B cell (primary cell): ENCODE measurements at regions not wholly inside any gene's neighbourhood (a gene's known extent, or its start where the extent isn't known, plus 50 kb on each side); places are given as distances from the start of the nearest gene placed in this dataset.

Experiments used
- ATAC-seq: fragments of 200-7000 bp; cut with Tn5 transposase; one replicate; pipeline ENCODE4 v1.10.0; 2021; ENCODE audit warnings: low read depth, mild to moderate bottlenecking, moderate number of reproducible peaks, moderate library complexity
- CTCF ChIA-PET: fragments of 350-600 bp; sonication (Branson Sonifier 250); formaldehyde crosslinking; loops from one replicate; lab custom pipeline; 2021; ENCODE audit warnings: antibody characterized with exemption, inconsistent platforms; lab: Charles Lee
- POLR2A ChIA-PET: fragments of 350-600 bp; sonication (Branson Sonifier 250); formaldehyde crosslinking; loops from one replicate; lab custom pipeline; 2021; ENCODE audit warnings: antibody characterized with exemption; lab: Charles Lee
- DNase-seq: peaks from one replicate; pipeline ENCODE4 v3.0.0; 2013
- H2AFZ ChIP-seq: 2 replicates; pipeline ENCODE4 v1.6.1; 2012; ENCODE audit warnings: mild to moderate bottlenecking, low read depth, low read length; ENCODE audit not compliant: insufficient read depth, poor library complexity, severe bottlenecking
- H3K27ac ChIP-seq, 2 donors: 1 replicate in 1 of 2; 2 replicates in 1 of 2; pipeline ENCODE4 v1.5.1; 2012 to 2013; ENCODE audit warnings: low read length in 2 of 2, mild to moderate bottlenecking in 2 of 2, moderate library complexity in 1 of 2
- H3K27me3 ChIP-seq, 4 experiments: fragments of 200-600 bp in 1 of 4; sonication (generic) in 1 of 4; replicated peaks in 1 of 4; 1 replicate in 2 of 4; 2 replicates in 2 of 4; pipeline versions ENCODE4 v1.6.1 to v1.7.0; 2013 to 2016; ENCODE audit warnings: low read length in 3 of 4, mild to moderate bottlenecking in 2 of 4, mixed read lengths in 1 of 4, moderate library complexity in 1 of 4; ENCODE audit not compliant: insufficient read depth in 4 of 4, control insufficient read depth in 3 of 4; ENCODE audit errors: control extremely low read depth in 1 of 4
- H3K36me3 ChIP-seq, 2 experiments: replicated peaks in 1 of 2; 1 replicate in 1 of 2; 2 replicates in 1 of 2; pipeline versions ENCODE4 v1.6.1 to v1.7.1; 2013; ENCODE audit warnings: low read length in 1 of 2; ENCODE audit not compliant: insufficient read depth in 2 of 2, control insufficient read depth in 1 of 2; ENCODE audit errors: control extremely low read depth in 1 of 2, extremely low read depth in 1 of 2
- H3K4me1 ChIP-seq, 2 donors: fragments of 200-600 bp in 1 of 2; sonication (generic) in 1 of 2; 1 replicate in 1 of 2; 2 replicates in 1 of 2; pipeline versions ENCODE4 v1.5.1 to v1.6.1; 2013 to 2017; ENCODE audit warnings: low read length in 2 of 2; ENCODE audit not compliant: control insufficient read depth in 2 of 2, insufficient read depth in 2 of 2
- H3K4me2 ChIP-seq: replicated peaks from 2 replicates; pipeline ENCODE3; 2012; ENCODE audit warnings: mild to moderate bottlenecking, low read depth, low read length; ENCODE audit not compliant: poor library complexity, severe bottlenecking
- H3K4me3 ChIP-seq, 5 experiments: fragments of 200-600 bp in 1 of 5; sonication (generic) in 1 of 5; 1 replicate in 3 of 5; 2 replicates in 2 of 5; pipeline versions ENCODE4 v1.5.1 to v1.7.0; 2011 to 2016; ENCODE audit warnings: low read length in 4 of 5, mild to moderate bottlenecking in 4 of 5, low read depth in 2 of 5, control low read depth in 1 of 5, moderate library complexity in 1 of 5; ENCODE audit not compliant: insufficient read depth in 1 of 5; ENCODE audit errors: control extremely low read depth in 1 of 5, extremely low read depth in 1 of 5
- H3K79me2 ChIP-seq: fragments of 200-600 bp; sonication (generic); one replicate; pipeline ENCODE4 v1.6.0; 2016; ENCODE audit warnings: low read length; ENCODE audit not compliant: control insufficient read depth, insufficient read depth
- H3K9ac ChIP-seq: fragments of 200-600 bp; sonication (generic); 2 replicates; pipeline ENCODE4 v1.6.1; 2017; ENCODE audit warnings: mild to moderate bottlenecking, low read length, moderate library complexity
- H3K9me3 ChIP-seq, 3 donors: one replicate each; pipeline versions ENCODE4 v1.6.1 to v1.7.1; 2013; ENCODE audit warnings: low read length in 2 of 3; ENCODE audit not compliant: control insufficient read depth in 2 of 3, insufficient read depth in 1 of 3; ENCODE audit errors: control extremely low read depth in 1 of 3
- H4K20me1 ChIP-seq: 2 replicates; pipeline ENCODE4 v1.6.0; 2012; ENCODE audit warnings: mild to moderate bottlenecking, low read length; ENCODE audit not compliant: insufficient read depth, control insufficient read depth, poor library complexity, severe bottlenecking
- H3K27ac Mint-ChIP-seq: one replicate; pipeline ENCODE4 v1.8.0; 2021; ENCODE audit warnings: mixed read lengths
- H3K27me3 Mint-ChIP-seq: one replicate; pipeline ENCODE4 v1.8.0; 2021; ENCODE audit warnings: mixed read lengths
- H3K4me1 Mint-ChIP-seq: one replicate; pipeline ENCODE4 v1.8.0; 2021; ENCODE audit warnings: mixed read lengths
- H3K4me3 Mint-ChIP-seq: one replicate; pipeline ENCODE4 v1.8.0; 2021; ENCODE audit warnings: mixed read lengths
- H3K9me3 Mint-ChIP-seq: one replicate; pipeline ENCODE4 v1.8.0; 2022; ENCODE audit warnings: mixed read lengths; ENCODE audit not compliant: insufficient read depth
- EZH2 ChIP-seq: IDR thresholded peaks from 2 replicates; pipeline ENCODE4 v1.6.1; 2012; ENCODE audit warnings: borderline replicate concordance, low read depth, mild to moderate bottlenecking, moderate library complexity, low read length; ENCODE audit not compliant: insufficient read depth, poor library complexity, severe bottlenecking
- WGBS: methylation state at CpG from one replicate; pipeline ENCODE4 v1.1.5; 2013; ENCODE audit warnings: missing lambda C conversion rate; ENCODE audit not compliant: insufficient coverage; 5-methylcytosine and 5-hydroxymethylcytosine counted together
- intact Hi-C: fragments of 100-400 bp; cut with micrococcal nuclease; formaldehyde crosslinking; loops from one replicate; pipeline ENCODE4 v1.10.0; 2022
- TF ChIP-seq, protein P1 (sequence below): fragments of 200-600 bp; IDR thresholded peaks from one replicate; pipeline ENCODE4 v1.8.0; 2022; ENCODE audit warnings: antibody characterized with exemption, mild to moderate bottlenecking

GRCh38 chr5:14040542-14040941 lies 96.1 kb upstream of the DNAH5 start:
- WGBS: 45% methylated on average over 2 of the region's 5 CpGs
- DNase-seq (no peak), ATAC-seq (no peak)
- CTCF ChIA-PET: no interaction called here
- POLR2A ChIA-PET: no interaction called here
- Mint-ChIP-seq H3K4me3 (no peak overlapping the region), H3K27ac (no peak overlapping the region), H3K9me3 (no peaks in the 10 kb centered on the region), H3K27me3 (peaks cover 59% of the 10 kb centered on the region), H3K4me1 (peaks cover 9% of the 10 kb centered on the region)
- H3K4me3 ChIP-seq: no peak overlapping the region
- no peak for TF ChIP-seq EZH2
- TF ChIP-seq, protein P1, sequence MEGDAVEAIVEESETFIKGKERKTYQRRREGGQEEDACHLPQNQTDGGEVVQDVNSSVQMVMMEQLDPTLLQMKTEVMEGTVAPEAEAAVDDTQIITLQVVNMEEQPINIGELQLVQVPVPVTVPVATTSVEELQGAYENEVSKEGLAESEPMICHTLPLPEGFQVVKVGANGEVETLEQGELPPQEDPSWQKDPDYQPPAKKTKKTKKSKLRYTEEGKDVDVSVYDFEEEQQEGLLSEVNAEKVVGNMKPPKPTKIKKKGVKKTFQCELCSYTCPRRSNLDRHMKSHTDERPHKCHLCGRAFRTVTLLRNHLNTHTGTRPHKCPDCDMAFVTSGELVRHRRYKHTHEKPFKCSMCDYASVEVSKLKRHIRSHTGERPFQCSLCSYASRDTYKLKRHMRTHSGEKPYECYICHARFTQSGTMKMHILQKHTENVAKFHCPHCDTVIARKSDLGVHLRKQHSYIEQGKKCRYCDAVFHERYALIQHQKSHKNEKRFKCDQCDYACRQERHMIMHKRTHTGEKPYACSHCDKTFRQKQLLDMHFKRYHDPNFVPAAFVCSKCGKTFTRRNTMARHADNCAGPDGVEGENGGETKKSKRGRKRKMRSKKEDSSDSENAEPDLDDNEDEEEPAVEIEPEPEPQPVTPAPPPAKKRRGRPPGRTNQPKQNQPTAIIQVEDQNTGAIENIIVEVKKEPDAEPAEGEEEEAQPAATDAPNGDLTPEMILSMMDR: no peak
- no peak overlapping the region for H3K9ac ChIP-seq
- peaks cover 2 to 6% of the 10 kb centered on the region in 2 donors for H3K4me1 ChIP-seq
- H3K4me2 ChIP-seq: no peak overlapping the region
- no peaks in the 10 kb centered on the region for H4K20me1 ChIP-seq
- H3K27ac ChIP-seq: no peak overlapping the region
- intact Hi-C loops: no loop called here
- no peak overlapping the region for H2AFZ ChIP-seq
- H3K79me2 ChIP-seq: no peaks in the 10 kb centered on the region
- peaks cover 0 to 16% (median 2%) of the 10 kb centered on the region in 4 experiments for H3K27me3 ChIP-seq
- H3K9me3 ChIP-seq: no peaks in the 10 kb centered on the region
- no peaks in the 10 kb centered on the region for H3K36me3 ChIP-seq

DNA sequence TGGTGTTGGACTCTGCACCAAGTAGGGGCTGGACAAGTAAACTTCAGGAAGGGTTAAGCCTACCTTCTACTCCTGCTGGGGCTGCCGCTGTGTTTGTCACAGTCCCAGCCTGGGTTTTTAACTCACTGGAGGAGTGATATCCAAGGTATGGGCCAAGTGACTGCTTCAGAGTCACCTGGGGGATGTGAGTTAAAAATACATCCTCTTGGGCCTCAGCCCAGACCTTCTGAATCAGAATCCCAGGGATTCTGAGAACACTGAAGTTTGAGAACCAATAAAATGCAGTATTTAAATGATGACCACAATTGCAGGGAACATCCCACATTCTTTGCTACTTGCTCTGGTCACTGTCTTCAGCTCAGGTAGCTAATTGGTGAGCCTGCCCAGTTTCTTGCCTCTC lies 95.1 kb upstream of the DNAH5 start:
- Histone ChIP-seq H3K4me2 (no peak overlapping the region), H3K36me3 (no peaks in the 10 kb centered on the region), H3K27ac (no peak overlapping the region), H4K20me1 (no peaks in the 10 kb centered on the region), H3K27me3 (peaks cover 0 to 23% (median 5%) of the 10 kb centered on the region in 4 experiments), H3K9me3 (no peaks in the 10 kb centered on the region), H3K9ac (no peak overlapping the region), H3K79me2 (no peaks in the 10 kb centered on the region), H3K4me3 (no peak overlapping the region), H3K4me1 (peaks cover 4 to 8% of the 10 kb centered on the region in 2 donors), H2AFZ (no peak overlapping the region)
- POLR2A ChIA-PET: no interaction called here
- no CpG with 5 or more reads among the region's 1 CpG for WGBS
- ATAC-seq (no peak), DNase-seq (no peak)
- intact Hi-C loops: no loop called here
- Mint-ChIP-seq H3K9me3 (no peaks in the 10 kb centered on the region), H3K4me3 (no peak overlapping the region), H3K27me3 (peaks cover 65% of the 10 kb centered on the region), H3K4me1 (peaks cover 15% of the 10 kb centered on the region), H3K27ac (no peak overlapping the region)
- CTCF ChIA-PET: no interaction called here
- TF ChIP-seq EZH2: no peak
- TF ChIP-seq, protein P1: no peak
